ENCODE measurements at regions not wholly inside any gene's neighbourhood (a gene's known extent, or its start where the extent isn't known, plus 50 kb on each side); places are given as distances from the start of the nearest gene placed in this dataset.

GRCh38 chr11:87917111-87917510 lies 258.1 kb downstream of the RAB38 start:
- H3K27me3 ChIP-seq (replicated peaks; ENCODE audit: control insufficient read depth, insufficient read depth, low read length) = no peaks in the 10 kb centered on the region
- no peak for DNase-seq (ENCODE audit: extremely low read depth, insufficient read length)
- no peaks in the 10 kb centered on the region for H3K36me3 ChIP-seq (ENCODE audit: control insufficient read depth, insufficient read depth, low read length)
- TF ChIP-seq CTCF (IDR thresholded peaks at IDR 0.05; ENCODE audit: insufficient read depth, low read length, poor library complexity, severe bottlenecking) = no peak
- H3K4me3 ChIP-seq (replicated peaks; ENCODE audit: low read depth, low read length) = no peak overlapping the region

- DNase-seq (ENCODE audit: extremely low read depth, insufficient read length) = no peak
- H3K27me3 ChIP-seq (replicated peaks; ENCODE audit: control insufficient read depth, insufficient read depth, low read length) = no peaks in the 10 kb centered on the region
- H3K36me3 ChIP-seq (ENCODE audit: control insufficient read depth, insufficient read depth, low read length) = no peaks in the 10 kb centered on the region
- no peak for TF ChIP-seq CTCF (IDR thresholded peaks at IDR 0.05; ENCODE audit: insufficient read depth, low read length, poor library complexity, severe bottlenecking)
- H3K4me3 ChIP-seq (replicated peaks; ENCODE audit: low read depth, low read length) = no peak overlapping the region
These were observed 266.1 kb downstream of the RAB38 start for GRCh38 chr11:87909178-87909577.

DNA sequence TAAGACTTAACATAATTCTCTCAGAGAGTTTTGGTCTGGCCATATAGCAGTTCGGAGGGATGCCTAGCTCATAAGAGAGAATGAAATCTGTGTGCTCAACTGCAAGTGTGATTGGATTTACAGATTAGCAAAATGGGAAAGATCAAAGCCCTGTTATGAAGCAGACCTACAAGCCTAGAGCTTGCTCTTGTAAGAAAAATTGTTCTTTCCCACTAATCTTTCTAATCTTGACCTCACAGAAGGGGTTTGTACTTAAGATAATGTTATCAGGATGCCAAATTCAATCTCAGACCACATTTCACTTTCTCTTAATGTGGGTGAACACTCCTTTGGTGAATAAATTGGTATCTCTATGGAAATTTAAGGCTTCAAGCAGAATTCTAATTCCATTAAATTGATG lies 267.2 kb downstream of the RAB38 start:
- Histone ChIP-seq H3K4me3 (replicated peaks; ENCODE audit: low read depth, low read length) (no peak overlapping the region), H3K36me3 (ENCODE audit: control insufficient read depth, insufficient read depth, low read length) (no peaks in the 10 kb centered on the region), H3K27me3 (replicated peaks; ENCODE audit: control insufficient read depth, insufficient read depth, low read length) (no peaks in the 10 kb centered on the region)
- no peak for DNase-seq (ENCODE audit: extremely low read depth, insufficient read length)
- no peak for TF ChIP-seq CTCF (IDR thresholded peaks at IDR 0.05; ENCODE audit: insufficient read depth, low read length, poor library complexity, severe bottlenecking)

- Histone ChIP-seq H3K4me3 (replicated peaks; ENCODE audit: low read depth, low read length) (no peak overlapping the region), H3K27me3 (replicated peaks; ENCODE audit: control insufficient read depth, insufficient read depth, low read length) (no peaks in the 10 kb centered on the region), H3K36me3 (ENCODE audit: control insufficient read depth, insufficient read depth, low read length) (no peaks in the 10 kb centered on the region)
- no peak for TF ChIP-seq CTCF (IDR thresholded peaks at IDR 0.05; ENCODE audit: insufficient read depth, low read length, poor library complexity, severe bottlenecking)
- DNase-seq (ENCODE audit: extremely low read depth, insufficient read length) = no peak
These were observed 271.9 kb downstream of the RAB38 start for GRCh38 chr11:87903345-87903744.

GRCh38 chr11:87901341-87901740 lies 273.9 kb downstream of the RAB38 start:
- Histone ChIP-seq H3K4me3 (replicated peaks; ENCODE audit: low read depth, low read length) (no peak overlapping the region), H3K36me3 (ENCODE audit: control insufficient read depth, insufficient read depth, low read length) (no peaks in the 10 kb centered on the region), H3K27me3 (replicated peaks; ENCODE audit: control insufficient read depth, insufficient read depth, low read length) (no peaks in the 10 kb centered on the region)
- TF ChIP-seq CTCF (IDR thresholded peaks at IDR 0.05; ENCODE audit: insufficient read depth, low read length, poor library complexity, severe bottlenecking) = no peak
- no peak for DNase-seq (ENCODE audit: extremely low read depth, insufficient read length)

DNA sequence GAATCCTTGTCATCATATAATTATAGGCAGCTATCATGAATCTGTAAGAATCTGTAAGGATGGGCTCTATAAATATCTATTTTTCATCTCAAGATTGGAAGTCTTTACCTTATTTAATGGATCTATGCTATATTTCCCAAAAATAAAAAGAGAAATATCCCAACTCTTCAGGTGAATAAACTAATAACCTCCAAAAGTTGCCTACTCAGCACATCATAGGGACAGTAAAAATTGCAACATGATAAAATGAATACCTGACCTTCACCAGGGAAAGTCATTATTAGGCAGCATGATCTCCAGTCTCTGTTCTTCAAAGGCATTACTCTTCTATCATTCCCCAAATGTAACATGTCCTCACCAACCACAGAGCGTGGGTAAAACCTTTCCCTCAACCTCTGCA lies 277.3 kb downstream of the RAB38 start:
- DNase-seq (ENCODE audit: extremely low read depth, insufficient read length) = no peak
- no peak overlapping the region for H3K4me3 ChIP-seq (replicated peaks; ENCODE audit: low read depth, low read length)
- no peaks in the 10 kb centered on the region for H3K36me3 ChIP-seq (ENCODE audit: control insufficient read depth, insufficient read depth, low read length)
- no peak for TF ChIP-seq CTCF (IDR thresholded peaks at IDR 0.05; ENCODE audit: insufficient read depth, low read length, poor library complexity, severe bottlenecking)
- H3K27me3 ChIP-seq (replicated peaks; ENCODE audit: control insufficient read depth, insufficient read depth, low read length) = no peaks in the 10 kb centered on the region
